GM10266 (cell line): ENCODE measurements at regions not wholly inside any gene's neighbourhood (a gene's known extent, or its start where the extent isn't known, plus 50 kb on each side); places are given as distances from the start of the nearest gene placed in this dataset.

Experiments used
- DNase-seq: peaks from one replicate; pipeline ENCODE4 v3.0.0; 2012; ENCODE audit errors: extremely low spot score
- TF ChIP-seq, protein P1 (sequence below): IDR thresholded peaks from 2 replicates; pipeline ENCODE4 v1.5.1; 2012; ENCODE audit warnings: mild to moderate bottlenecking, low read depth; ENCODE audit not compliant: control insufficient read depth, insufficient read depth; ENCODE audit errors: missing control alignments

DNA sequence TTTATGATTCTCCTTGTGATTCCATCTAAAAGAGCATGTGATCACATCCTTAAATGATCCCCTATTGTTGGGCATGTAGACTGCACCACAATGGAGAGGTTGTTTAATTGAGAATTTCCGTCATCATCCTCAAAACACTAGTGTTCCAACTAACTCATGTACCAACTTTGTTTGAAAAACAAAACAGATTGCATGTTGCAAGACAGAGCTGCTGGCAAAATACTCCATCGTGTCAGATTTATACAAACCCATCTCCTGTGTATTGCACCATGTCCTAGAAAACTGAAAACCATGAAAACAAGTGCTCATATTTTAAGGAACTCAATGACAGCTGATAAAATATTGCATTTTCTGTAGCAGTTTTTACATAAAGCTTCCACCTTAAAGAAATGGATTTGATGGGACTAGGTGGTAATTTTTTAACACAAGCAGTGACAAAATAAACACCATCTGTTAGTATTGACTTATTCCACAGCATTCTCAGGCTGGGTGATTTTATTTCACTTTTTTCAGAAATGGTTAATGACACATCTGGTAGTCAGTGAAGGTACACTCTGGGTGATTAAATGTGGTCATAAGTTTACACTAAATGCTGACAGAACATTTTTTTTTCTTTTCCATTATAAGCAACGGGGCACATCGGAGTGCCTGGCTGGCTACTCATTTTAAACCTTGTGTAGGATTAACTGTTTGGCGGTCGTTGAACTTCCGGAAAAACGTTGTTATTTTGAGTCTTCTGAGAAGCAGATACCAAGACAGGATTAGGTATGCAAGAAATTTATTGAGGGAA, 602.9 kb upstream of the WWC1 start:
- TF ChIP-seq, protein P1, sequence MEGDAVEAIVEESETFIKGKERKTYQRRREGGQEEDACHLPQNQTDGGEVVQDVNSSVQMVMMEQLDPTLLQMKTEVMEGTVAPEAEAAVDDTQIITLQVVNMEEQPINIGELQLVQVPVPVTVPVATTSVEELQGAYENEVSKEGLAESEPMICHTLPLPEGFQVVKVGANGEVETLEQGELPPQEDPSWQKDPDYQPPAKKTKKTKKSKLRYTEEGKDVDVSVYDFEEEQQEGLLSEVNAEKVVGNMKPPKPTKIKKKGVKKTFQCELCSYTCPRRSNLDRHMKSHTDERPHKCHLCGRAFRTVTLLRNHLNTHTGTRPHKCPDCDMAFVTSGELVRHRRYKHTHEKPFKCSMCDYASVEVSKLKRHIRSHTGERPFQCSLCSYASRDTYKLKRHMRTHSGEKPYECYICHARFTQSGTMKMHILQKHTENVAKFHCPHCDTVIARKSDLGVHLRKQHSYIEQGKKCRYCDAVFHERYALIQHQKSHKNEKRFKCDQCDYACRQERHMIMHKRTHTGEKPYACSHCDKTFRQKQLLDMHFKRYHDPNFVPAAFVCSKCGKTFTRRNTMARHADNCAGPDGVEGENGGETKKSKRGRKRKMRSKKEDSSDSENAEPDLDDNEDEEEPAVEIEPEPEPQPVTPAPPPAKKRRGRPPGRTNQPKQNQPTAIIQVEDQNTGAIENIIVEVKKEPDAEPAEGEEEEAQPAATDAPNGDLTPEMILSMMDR: no peak
- DNase-seq: no peak

- TF ChIP-seq, protein P1: no peak
- DNase-seq: no peak
Observed at GRCh38 chr5:167694325-167695147, 596.9 kb upstream of the WWC1 start.

DNA sequence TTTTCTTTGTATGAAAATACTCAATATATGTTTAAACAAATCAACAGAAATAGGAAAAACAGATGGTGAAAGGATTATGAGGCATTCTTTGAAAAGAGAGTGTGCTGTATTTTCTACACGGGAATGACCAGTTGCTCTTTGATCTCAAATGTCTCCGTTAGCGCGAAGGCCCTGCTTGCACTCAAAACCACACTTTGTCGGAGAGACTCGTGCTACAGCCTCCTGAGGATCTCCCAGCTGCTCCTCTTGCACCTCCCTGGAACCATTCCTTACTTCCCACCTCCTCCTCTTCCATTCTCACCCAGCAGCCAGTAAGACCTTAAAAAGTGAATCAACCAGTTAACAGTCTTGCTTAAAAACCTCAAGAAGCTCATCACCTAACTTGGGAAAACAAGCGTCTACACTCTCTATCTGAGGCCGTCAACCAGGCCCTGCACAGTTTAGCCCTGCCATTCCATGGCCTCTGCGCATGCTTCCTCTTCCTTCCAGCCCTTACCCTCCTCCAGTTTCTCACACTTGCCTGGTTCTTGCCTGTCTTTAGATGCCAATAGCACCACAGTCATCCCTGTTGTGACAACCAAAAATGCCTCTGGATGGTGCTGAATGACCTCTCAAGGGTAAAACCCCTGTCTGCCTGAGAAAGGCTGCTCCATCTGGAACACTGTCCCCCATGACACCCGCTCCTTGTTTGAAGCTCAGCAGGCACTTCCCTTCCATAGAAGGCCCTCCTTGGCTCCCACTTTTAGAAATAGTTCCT, 594.7 kb upstream of the WWC1 start:
- TF ChIP-seq, protein P1: no peak
- no peak for DNase-seq

DNA sequence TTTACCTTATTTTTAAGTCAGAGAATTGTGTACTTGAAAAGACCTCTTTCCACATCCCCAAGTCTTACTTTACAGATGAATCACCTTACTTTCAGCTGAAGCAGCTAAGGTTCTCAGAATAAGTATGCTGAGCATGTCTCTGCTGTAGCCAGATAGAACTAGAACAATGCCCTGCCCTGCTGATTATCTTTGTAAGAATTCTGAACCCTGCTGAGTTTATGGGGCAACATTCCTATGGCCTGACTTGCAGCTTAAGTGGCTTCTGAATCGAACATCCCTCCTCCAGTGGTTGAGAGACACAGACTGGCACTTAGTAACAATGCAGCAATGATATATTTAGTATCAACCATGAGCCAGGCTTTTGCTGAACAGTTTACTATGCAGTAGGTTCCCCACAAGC, 592.0 kb upstream of the WWC1 start:
- no peak for DNase-seq
- TF ChIP-seq, protein P1: no peak

DNA sequence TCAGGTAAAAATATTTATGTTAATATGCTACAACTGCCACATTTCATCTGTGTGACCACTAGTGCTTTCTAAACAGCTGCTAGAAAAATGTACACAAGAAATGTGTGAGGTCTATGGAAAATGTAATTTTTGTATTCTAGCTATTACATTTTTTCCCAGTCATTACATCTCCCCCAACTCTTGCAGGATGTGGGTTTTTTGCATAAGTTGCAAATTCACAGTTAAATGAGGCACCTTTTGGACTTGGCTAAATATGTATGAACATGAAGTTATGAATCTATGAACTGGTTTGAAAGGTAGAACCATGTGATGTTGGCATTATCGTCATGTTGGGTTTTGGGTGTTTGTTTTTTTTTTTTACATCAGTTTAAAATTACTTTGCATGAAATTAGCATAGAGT, 590.4 kb upstream of the WWC1 start:
- no peak for DNase-seq
- TF ChIP-seq, protein P1: no peak

GRCh38 chr5:167702014-167702413, 589.4 kb upstream of the WWC1 start:
- no peak for DNase-seq
- TF ChIP-seq, protein P1: no peak
